Left ventricle myocardium inferior (tissue), 1 donor: ENCODE measurements at regions not wholly inside any gene's neighbourhood (a gene's known extent, or its start where the extent isn't known, plus 50 kb on each side); places are given as distances from the start of the nearest gene placed in this dataset.

Experiments
- DNase-seq: peaks from one replicate; pipeline ENCODE4 v3.0.0-alpha.2; 2020
- H3K27ac ChIP-seq: fragments of 200-600 bp; replicated peaks from 2 replicates; pipeline ENCODE4 v1.8.0; 2021
- H3K27me3 ChIP-seq: fragments of 200-600 bp; 2 replicates; pipeline ENCODE4 v1.8.0; 2021; ENCODE audit warnings: low read depth
- H3K36me3 ChIP-seq: fragments of 200-600 bp; 2 replicates; pipeline ENCODE4 v1.8.0; 2021
- H3K4me1 ChIP-seq: fragments of 200-600 bp; 2 replicates; pipeline ENCODE4 v1.8.0; 2021
- H3K4me3 ChIP-seq: fragments of 200-600 bp; 2 replicates; pipeline ENCODE4 v1.8.0; 2021; ENCODE audit warnings: mild to moderate bottlenecking, moderate library complexity
- H3K9me3 ChIP-seq: fragments of 200-600 bp; replicated peaks from 2 replicates; pipeline ENCODE4 v1.8.0; 2021
- intact Hi-C: fragments of 100-400 bp; cut with micrococcal nuclease; formaldehyde crosslinking; loops from one replicate; pipeline ENCODE4 v1.11.0; 2022
- TF ChIP-seq, protein P1 (sequence below): fragments of 200-600 bp; IDR thresholded peaks from 2 replicates; pipeline ENCODE4 v1.8.0; 2021; ENCODE audit warnings: antibody characterized with exemption, mild to moderate bottlenecking, borderline replicate concordance
- donor health status: DM: no; HTN: yes; CAD: no; lungs with severe emphysema.

DNA sequence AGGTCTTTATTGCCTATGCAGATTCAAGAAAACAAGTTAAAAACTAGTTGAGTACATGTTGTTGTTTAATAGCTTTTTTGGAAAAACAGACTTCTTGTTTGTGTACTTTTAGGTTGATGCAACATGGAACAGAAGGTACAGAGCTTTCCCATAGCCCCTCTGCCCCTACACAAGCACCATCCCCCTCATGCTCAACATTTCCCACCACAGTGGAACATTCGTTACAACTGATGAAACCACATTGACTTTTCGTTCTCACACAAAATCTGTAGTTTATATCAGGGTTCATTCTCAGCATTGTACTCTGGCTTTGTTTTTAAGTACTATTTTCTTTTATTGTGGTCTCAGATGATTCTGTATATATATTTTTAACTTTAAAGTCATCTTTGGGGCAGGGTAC lies 1054.6 kb downstream of the NTRK3 start:
- TF ChIP-seq, protein P1, sequence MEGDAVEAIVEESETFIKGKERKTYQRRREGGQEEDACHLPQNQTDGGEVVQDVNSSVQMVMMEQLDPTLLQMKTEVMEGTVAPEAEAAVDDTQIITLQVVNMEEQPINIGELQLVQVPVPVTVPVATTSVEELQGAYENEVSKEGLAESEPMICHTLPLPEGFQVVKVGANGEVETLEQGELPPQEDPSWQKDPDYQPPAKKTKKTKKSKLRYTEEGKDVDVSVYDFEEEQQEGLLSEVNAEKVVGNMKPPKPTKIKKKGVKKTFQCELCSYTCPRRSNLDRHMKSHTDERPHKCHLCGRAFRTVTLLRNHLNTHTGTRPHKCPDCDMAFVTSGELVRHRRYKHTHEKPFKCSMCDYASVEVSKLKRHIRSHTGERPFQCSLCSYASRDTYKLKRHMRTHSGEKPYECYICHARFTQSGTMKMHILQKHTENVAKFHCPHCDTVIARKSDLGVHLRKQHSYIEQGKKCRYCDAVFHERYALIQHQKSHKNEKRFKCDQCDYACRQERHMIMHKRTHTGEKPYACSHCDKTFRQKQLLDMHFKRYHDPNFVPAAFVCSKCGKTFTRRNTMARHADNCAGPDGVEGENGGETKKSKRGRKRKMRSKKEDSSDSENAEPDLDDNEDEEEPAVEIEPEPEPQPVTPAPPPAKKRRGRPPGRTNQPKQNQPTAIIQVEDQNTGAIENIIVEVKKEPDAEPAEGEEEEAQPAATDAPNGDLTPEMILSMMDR, result no peak
- H3K27me3 ChIP-seq, result peaks cover 20% of the 10 kb centered on the region

GRCh38 chr15:87200149-87200548 lies 1056.4 kb downstream of the NTRK3 start:
- intact Hi-C loops, result no loop called here
- no peak overlapping the region for H3K4me3 ChIP-seq
- H3K27me3 ChIP-seq, result peaks cover 20% of the 10 kb centered on the region
- no peaks in the 10 kb centered on the region for H3K4me1 ChIP-seq
- no peak overlapping the region for H3K27ac ChIP-seq
- no peaks in the 10 kb centered on the region for H3K36me3 ChIP-seq
- no peak for DNase-seq
- no peaks in the 10 kb centered on the region for H3K9me3 ChIP-seq
- TF ChIP-seq, protein P1, result no peak

More for the DNA sequence above, 1054.6 kb downstream of the NTRK3 start:
- Histone ChIP-seq H3K36me3 (no peaks in the 10 kb centered on the region), H3K9me3 (no peaks in the 10 kb centered on the region), H3K27ac (no peak overlapping the region), H3K4me1 (no peaks in the 10 kb centered on the region), H3K4me3 (no peak overlapping the region)
- intact Hi-C loops, result no loop called here
- DNase-seq, result no peak

- Histone ChIP-seq H3K27ac (no peak overlapping the region), H3K4me1 (no peaks in the 10 kb centered on the region), H3K36me3 (no peaks in the 10 kb centered on the region), H3K9me3 (no peaks in the 10 kb centered on the region), H3K27me3 (peaks cover 20% of the 10 kb centered on the region), H3K4me3 (no peak overlapping the region)
- TF ChIP-seq, protein P1, result no peak
- no peak for DNase-seq
- intact Hi-C loops, result no loop called here
Measured at GRCh38 chr15:87197981-87198380, 1058.6 kb downstream of the NTRK3 start.

GRCh38 chr15:87196498-87196897 lies 1060.0 kb downstream of the NTRK3 start:
- TF ChIP-seq, protein P1, result no peak
- Histone ChIP-seq H3K4me1 (no peaks in the 10 kb centered on the region), H3K4me3 (no peak overlapping the region), H3K36me3 (no peaks in the 10 kb centered on the region), H3K27me3 (peaks cover 14% of the 10 kb centered on the region), H3K27ac (no peak overlapping the region), H3K9me3 (no peaks in the 10 kb centered on the region)
- intact Hi-C loops, result no loop called here
- no peak for DNase-seq

- Histone ChIP-seq H3K27me3 (peaks cover 4% of the 10 kb centered on the region), H3K9me3 (no peaks in the 10 kb centered on the region), H3K4me3 (no peak overlapping the region), H3K4me1 (no peaks in the 10 kb centered on the region), H3K36me3 (no peaks in the 10 kb centered on the region), H3K27ac (no peak overlapping the region)
- intact Hi-C loops, result no loop called here
- TF ChIP-seq, protein P1, result no peak
- DNase-seq, result no peak
Measured at GRCh38 chr15:87193481-87193880, 1063.1 kb downstream of the NTRK3 start.

DNA sequence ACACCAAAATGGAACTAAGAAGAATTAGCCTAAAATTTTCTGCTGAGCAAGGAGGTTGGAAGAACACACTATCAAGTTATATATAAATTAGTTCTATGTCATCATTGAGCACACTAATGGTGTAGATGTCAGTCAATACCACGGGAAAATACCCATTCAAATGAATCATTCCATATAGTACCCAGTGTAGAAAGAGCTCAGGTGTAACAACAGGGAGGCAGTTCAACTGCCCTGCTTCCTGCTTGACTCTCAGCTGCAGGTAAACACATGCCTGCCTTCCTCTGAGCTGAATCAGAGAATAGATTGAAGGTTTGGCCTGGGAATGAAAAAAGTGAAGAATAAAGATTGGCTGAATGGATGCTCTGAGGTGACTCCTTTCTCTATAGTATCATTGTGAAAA lies 1088.0 kb downstream of the AGBL1 start:
- intact Hi-C loops, result no loop called here
- H3K36me3 ChIP-seq, result no peaks in the 10 kb centered on the region
- H3K4me3 ChIP-seq, result no peak overlapping the region
- H3K9me3 ChIP-seq, result no peaks in the 10 kb centered on the region
- H3K27ac ChIP-seq, result no peak overlapping the region
- no peak for DNase-seq
- no peaks in the 10 kb centered on the region for H3K4me1 ChIP-seq
- TF ChIP-seq, protein P1, result no peak
- no peaks in the 10 kb centered on the region for H3K27me3 ChIP-seq
